AG09319 (cell line): ENCODE measurements at regions not wholly inside any gene's neighbourhood (a gene's known extent, or its start where the extent isn't known, plus 50 kb on each side); places are given as distances from the start of the nearest gene placed in this dataset.

Source experiments
- DNase-seq: peaks from one replicate; pipeline ENCODE4 v3.0.0-alpha.2; 2010; ENCODE audit warnings: low read depth; ENCODE audit errors: extremely low read depth
- TF ChIP-seq, protein P1 (sequence below): IDR thresholded peaks from 2 replicates; pipeline ENCODE4 v1.5.1; 2011; ENCODE audit warnings: low read depth, mild to moderate bottlenecking, inconsistent platforms, low read length, moderate library complexity

DNA sequence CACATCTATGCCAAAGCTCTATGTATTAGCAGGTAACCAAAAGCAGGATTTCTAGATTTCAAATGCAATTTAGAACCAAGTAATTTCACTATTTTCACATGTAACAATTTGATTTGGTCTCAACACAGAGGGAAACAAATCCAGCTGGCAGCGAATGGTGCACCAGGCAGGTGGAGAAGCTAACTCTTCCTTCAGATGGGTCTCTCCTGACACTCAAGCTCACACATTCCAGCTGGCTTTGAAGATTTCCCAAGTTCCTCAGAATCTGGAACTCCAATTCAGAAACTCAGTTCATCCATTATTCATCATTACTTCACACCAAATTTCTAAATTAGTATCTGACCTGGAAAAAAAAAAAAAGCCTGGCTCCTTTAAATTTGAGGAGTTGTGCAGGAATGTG lies 318.1 kb upstream of the NECTIN3 start:
- TF ChIP-seq, protein P1, sequence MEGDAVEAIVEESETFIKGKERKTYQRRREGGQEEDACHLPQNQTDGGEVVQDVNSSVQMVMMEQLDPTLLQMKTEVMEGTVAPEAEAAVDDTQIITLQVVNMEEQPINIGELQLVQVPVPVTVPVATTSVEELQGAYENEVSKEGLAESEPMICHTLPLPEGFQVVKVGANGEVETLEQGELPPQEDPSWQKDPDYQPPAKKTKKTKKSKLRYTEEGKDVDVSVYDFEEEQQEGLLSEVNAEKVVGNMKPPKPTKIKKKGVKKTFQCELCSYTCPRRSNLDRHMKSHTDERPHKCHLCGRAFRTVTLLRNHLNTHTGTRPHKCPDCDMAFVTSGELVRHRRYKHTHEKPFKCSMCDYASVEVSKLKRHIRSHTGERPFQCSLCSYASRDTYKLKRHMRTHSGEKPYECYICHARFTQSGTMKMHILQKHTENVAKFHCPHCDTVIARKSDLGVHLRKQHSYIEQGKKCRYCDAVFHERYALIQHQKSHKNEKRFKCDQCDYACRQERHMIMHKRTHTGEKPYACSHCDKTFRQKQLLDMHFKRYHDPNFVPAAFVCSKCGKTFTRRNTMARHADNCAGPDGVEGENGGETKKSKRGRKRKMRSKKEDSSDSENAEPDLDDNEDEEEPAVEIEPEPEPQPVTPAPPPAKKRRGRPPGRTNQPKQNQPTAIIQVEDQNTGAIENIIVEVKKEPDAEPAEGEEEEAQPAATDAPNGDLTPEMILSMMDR: no peak
- DNase-seq: no peak

DNA sequence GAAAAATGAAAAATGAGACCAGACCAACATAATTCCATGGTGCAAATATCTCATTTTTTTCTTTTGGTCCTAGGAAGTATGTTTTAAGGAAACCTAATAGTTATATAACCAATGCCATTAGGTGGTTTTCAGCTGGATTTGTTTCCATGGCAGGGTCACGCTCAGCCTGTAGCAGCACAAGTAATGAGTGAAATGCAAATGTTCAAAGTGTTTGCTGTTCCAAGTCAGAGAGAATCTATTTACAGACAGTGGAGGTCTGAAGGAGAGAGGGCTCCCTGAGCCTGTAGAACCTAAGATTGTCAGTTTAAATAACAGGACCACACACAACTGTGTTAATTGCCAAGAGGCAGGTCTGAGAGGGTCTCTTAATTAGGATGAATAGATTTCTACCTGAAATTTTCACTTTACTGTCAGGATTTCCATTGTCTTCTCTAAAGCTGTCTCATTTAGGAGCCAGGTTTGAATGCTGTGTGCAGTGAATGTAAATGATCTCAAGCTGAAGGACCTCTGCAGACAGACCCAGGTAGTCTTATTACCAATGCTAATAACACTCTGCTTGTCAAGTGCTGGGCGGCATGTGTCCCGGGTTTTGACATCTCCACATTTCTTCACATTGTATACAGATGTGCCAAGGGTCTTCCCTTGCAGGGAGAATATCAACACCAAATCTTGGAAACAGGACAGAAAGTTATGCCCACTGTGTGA lies 317.3 kb upstream of the NECTIN3 start:
- TF ChIP-seq, protein P1: no peak
- DNase-seq: no peak

- TF ChIP-seq, protein P1: no peak
- DNase-seq: no peak
These were observed 316.3 kb upstream of the NECTIN3 start for GRCh38 chr3:110755345-110755744.

DNA sequence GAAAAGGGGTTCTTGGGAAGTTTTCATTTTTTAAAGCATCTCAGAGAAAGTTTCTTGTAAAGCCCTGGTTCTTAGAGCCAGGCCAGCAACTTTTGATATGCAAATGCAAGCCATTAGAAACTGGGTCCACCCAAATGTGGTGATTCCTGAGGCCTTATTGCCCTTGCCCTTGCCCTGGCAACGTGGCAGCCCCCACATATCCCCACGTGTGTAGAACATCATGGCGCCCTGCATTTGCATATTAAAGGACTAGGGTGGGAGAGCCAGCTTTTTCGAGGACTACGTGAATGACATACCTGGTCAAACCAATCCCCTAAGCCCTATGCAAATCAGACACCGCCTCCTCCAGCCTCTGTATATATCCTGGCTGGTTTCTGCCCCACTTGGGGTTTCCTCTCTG lies 314.9 kb upstream of the NECTIN3 start:
- DNase-seq: no peak
- TF ChIP-seq, protein P1: no peak

DNA sequence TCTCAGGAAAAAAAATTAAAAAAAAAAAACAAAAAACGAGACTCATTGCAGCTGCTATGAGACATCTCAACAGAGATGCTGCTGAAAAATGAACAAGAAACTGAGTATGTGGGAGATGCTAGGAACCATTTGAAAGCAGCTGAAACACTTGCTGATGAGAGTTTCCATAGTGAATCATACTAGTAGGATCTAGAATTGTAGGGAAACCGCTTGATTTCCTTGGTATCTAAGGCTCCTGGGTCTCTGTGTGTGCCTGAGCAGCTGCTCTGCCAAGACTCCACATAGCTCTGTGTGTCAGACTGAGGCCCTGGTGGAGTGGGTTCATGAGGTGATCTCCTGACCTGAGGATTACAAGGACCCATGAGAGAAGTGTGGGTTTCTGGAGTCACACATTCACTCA lies 313.4 kb upstream of the NECTIN3 start:
- no peak for DNase-seq
- TF ChIP-seq, protein P1: no peak

GRCh38 chr3:110767156-110767555 lies 304.5 kb upstream of the NECTIN3 start:
- no peak for DNase-seq
- TF ChIP-seq, protein P1: no peak

DNA sequence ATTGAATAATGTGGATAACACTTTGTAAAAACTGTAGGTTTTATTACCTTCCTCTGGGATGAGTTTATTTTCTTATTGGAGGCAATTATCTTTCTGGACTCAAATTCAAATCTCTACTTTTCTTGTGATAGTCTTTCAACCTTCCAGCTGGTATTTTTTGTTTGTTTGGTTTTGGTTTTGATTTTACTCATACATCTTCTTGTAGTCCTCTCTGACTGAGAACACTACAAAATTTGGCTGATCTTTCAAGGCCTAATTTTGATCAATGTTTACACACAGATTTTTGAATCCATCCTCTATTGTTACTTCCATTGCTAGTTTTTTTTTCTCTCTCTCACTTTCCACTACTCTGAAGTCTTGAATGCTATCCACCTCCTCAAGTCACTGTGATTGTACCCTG lies 303.8 kb upstream of the NECTIN3 start:
- TF ChIP-seq, protein P1: no peak
- no peak for DNase-seq
